ENCODE measurements at regions not wholly inside any gene's neighbourhood (a gene's known extent, or its start where the extent isn't known, plus 50 kb on each side); places are given as distances from the start of the nearest gene placed in this dataset.

GRCh38 chr3:141682921-141683320 lies 55.2 kb upstream of the RNF7 start:
- Histone ChIP-seq H3K9me3 (no peaks in the 10 kb centered on the region), H3K27ac (no peak overlapping the region), H3K36me3 (no peaks in the 10 kb centered on the region), H3K27me3 (no peaks in the 10 kb centered on the region), H3K4me3 (no peak overlapping the region), H3K4me1 (peaks cover 0 to 13% (median 12%) of the 10 kb centered on the region in 4 donors)
- no peak for TF ChIP-seq EP300 (IDR thresholded peaks at IDR 0.05)
- no peak for TF ChIP-seq POLR2A (IDR thresholded peaks at IDR 0.05)
- TF ChIP-seq POLR2AphosphoS5 (IDR thresholded peaks at IDR 0.05) = no peak
- TF ChIP-seq, protein P1, sequence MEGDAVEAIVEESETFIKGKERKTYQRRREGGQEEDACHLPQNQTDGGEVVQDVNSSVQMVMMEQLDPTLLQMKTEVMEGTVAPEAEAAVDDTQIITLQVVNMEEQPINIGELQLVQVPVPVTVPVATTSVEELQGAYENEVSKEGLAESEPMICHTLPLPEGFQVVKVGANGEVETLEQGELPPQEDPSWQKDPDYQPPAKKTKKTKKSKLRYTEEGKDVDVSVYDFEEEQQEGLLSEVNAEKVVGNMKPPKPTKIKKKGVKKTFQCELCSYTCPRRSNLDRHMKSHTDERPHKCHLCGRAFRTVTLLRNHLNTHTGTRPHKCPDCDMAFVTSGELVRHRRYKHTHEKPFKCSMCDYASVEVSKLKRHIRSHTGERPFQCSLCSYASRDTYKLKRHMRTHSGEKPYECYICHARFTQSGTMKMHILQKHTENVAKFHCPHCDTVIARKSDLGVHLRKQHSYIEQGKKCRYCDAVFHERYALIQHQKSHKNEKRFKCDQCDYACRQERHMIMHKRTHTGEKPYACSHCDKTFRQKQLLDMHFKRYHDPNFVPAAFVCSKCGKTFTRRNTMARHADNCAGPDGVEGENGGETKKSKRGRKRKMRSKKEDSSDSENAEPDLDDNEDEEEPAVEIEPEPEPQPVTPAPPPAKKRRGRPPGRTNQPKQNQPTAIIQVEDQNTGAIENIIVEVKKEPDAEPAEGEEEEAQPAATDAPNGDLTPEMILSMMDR (IDR thresholded peaks at IDR 0.05) = no peak
- 95 to 97% methylated on average over 9 of the region's 9 CpGs for WGBS, 2 donors
- intact Hi-C loops (cut with DNase I) = no loop called here
- no peak for DNase-seq

DNA sequence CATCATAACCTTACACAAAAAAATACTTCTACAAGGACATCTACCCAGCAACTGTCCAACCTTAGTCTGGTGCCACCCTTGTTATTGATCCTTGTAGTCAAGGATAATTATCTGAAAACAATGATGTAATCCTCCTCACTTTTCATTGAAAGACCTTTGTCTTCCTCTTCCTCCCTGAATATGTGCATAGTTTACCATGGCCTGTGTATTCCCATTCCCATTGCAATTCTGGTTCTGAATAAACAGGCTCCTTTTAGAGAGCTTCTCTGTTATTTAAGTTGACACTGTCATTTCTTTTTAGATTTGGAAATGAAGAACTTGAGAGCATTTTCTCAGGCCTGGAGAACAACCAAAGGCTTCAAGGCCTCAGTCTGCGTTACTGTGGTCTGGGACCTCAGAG lies 53.3 kb upstream of the RNF7 start:
- Histone ChIP-seq H3K9me3 (no peaks in the 10 kb centered on the region), H3K27me3 (no peaks in the 10 kb centered on the region), H3K4me1 (peaks cover 0 to 13% (median 12%) of the 10 kb centered on the region in 4 donors), H3K27ac (no peak overlapping the region), H3K36me3 (no peaks in the 10 kb centered on the region), H3K4me3 (no peak overlapping the region)
- no peak for DNase-seq
- 96 to 100% methylated on average over 1 of the region's 1 CpG for WGBS, 2 donors
- no peak for TF ChIP-seq POLR2A (IDR thresholded peaks at IDR 0.05)
- TF ChIP-seq, protein P1 (IDR thresholded peaks at IDR 0.05) = no peak
- no peak for TF ChIP-seq POLR2AphosphoS5 (IDR thresholded peaks at IDR 0.05)
- no peak for TF ChIP-seq EP300 (IDR thresholded peaks at IDR 0.05)
- intact Hi-C loops (cut with DNase I) = no loop called here

DNA sequence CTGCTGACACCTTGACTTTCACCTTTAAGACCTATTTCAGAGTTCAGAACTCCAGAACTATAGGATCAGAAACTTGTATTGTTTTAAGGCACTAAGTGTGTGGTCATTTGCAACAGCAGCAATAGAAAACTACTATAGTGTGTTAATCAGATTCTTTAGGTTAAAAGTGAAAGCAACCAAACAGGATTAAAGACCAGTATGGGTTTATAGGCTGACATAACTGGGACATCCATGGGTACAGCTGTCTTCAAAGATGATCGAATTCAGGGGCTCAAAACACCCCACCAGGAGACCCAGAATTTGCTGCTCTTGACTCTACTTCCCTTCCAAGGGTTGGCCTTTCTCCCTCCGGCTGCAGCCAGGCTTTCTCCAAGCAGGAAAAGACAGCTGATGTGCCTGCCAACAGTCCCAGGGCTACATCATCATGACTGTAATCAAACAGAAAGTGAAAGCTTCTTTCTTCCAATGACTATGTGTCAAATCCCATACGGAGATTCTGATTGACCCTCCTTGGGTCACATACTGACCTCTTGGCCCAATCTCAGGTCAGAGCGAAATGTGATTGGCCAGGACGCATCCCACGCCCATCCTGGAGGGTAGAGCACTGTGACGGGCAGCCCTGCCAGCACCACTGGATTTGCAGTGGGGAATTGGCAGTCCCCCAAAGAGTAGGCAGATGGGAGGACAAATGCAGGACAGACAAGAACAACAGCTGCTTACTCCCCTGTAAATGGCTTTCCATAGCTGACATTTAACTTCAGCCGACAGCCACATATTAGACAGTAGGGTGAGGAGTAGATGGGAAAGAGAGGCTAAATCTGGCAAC lies 51.4 kb upstream of the RNF7 start:
- H3K27ac ChIP-seq = peak overlapping the region; percentile 26 to 73 (median 68)
- WGBS, 2 donors = 10 to 43% methylated on average over 8 of the region's 8 CpGs
- peak; percentile 76 for DNase-seq
- no peaks in the 10 kb centered on the region for H3K9me3 ChIP-seq
- H3K4me1 ChIP-seq = peaks cover 0 to 13% (median 12%) of the 10 kb centered on the region in 4 donors
- TF ChIP-seq POLR2AphosphoS5 (IDR thresholded peaks at IDR 0.05) = peak in 3 of 4 donors; percentile 21 to 45 (median 37)
- TF ChIP-seq, protein P1 (IDR thresholded peaks at IDR 0.05) = no peak
- no peaks in the 10 kb centered on the region for H3K27me3 ChIP-seq
- intact Hi-C loops (cut with DNase I) = no loop called here
- peak overlapping the region; percentile 7 to 42 (median 38) for H3K4me3 ChIP-seq
- H3K36me3 ChIP-seq = no peaks in the 10 kb centered on the region
